Keratinocyte (primary cell): ENCODE measurements at regions not wholly inside any gene's neighbourhood (a gene's known extent, or its start where the extent isn't known, plus 50 kb on each side); places are given as distances from the start of the nearest gene placed in this dataset.

Experiments used
- DNase-seq: peaks from one replicate; pipeline ENCODE4 v3.0.0-alpha.2; 2011; ENCODE audit warnings: low read depth, missing footprints, low spot score
- FAIRE-seq: peaks from 2 replicates; lab custom pipeline; 2011; peaks lifted over from hg19 to GRCh38; lab: Jason Lieb, UNC
- H2AFZ ChIP-seq: 2 replicates; pipeline ENCODE4 v1.6.0; 2012; ENCODE audit warnings: low read length, control low read depth, inconsistent platforms; ENCODE audit not compliant: control insufficient read depth
- H3K27ac ChIP-seq: 2 replicates; pipeline ENCODE4 v1.5.1; 2011; ENCODE audit warnings: low read length; ENCODE audit not compliant: control insufficient read depth, insufficient read depth
- H3K27me3 ChIP-seq: 3 replicates; pipeline ENCODE4 v1.6.0; 2011; ENCODE audit warnings: low read length; ENCODE audit not compliant: control insufficient read depth, insufficient read depth; ENCODE audit errors: extremely low read depth
- H3K36me3 ChIP-seq, 2 experiments: 2 replicates in 1 of 2; 3 replicates in 1 of 2; pipeline ENCODE4 v1.5.1; 2011; ENCODE audit warnings: low read length in 2 of 2, mild to moderate bottlenecking in 1 of 2; ENCODE audit not compliant: control insufficient read depth in 2 of 2, insufficient read depth in 2 of 2; ENCODE audit errors: extremely low read depth in 1 of 2
- H3K4me1 ChIP-seq: 3 replicates; pipeline ENCODE4 v1.5.1; 2011; ENCODE audit warnings: low read length; ENCODE audit not compliant: control insufficient read depth, insufficient read depth; ENCODE audit errors: extremely low read depth
- H3K4me2 ChIP-seq: 3 replicates; pipeline ENCODE4 v1.6.0; 2011; ENCODE audit warnings: low read depth, low read length; ENCODE audit not compliant: control insufficient read depth, insufficient read depth; ENCODE audit errors: extremely low read depth
- H3K4me3 ChIP-seq, 3 experiments: fragments of 200-600 bp in 1 of 3; sonication (generic) in 1 of 3; 2 replicates in 2 of 3; 3 replicates in 1 of 3; pipeline ENCODE4 v1.5.1; 2011 to 2016; ENCODE audit warnings: low read length in 3 of 3, mild to moderate bottlenecking in 3 of 3, control low read depth in 2 of 3, inconsistent platforms in 1 of 3, low read depth in 1 of 3, mixed read lengths in 1 of 3, mixed run types in 1 of 3, moderate library complexity in 1 of 3; ENCODE audit not compliant: control insufficient read depth in 2 of 3, insufficient read depth in 2 of 3; ENCODE audit errors: extremely low read depth in 1 of 3
- H3K79me2 ChIP-seq: 2 replicates; pipeline ENCODE4 v1.6.0; 2012; ENCODE audit warnings: low read length; ENCODE audit not compliant: control insufficient read depth, insufficient read depth
- H3K9ac ChIP-seq: 3 replicates; pipeline ENCODE4 v1.6.0; 2011; ENCODE audit warnings: low read length; ENCODE audit not compliant: control insufficient read depth, insufficient read depth; ENCODE audit errors: extremely low read depth
- H3K9me1 ChIP-seq: 3 replicates; pipeline ENCODE4 v1.6.0; 2011; ENCODE audit warnings: low read length; ENCODE audit not compliant: control insufficient read depth, insufficient read depth; ENCODE audit errors: extremely low read depth
- H3K9me3 ChIP-seq: 2 replicates; pipeline ENCODE4 v1.5.1; 2012; ENCODE audit warnings: low read depth, low read length; ENCODE audit not compliant: control insufficient read depth
- H4K20me1 ChIP-seq: 3 replicates; pipeline ENCODE4 v1.6.0; 2011; ENCODE audit warnings: low read length; ENCODE audit not compliant: control insufficient read depth, insufficient read depth; ENCODE audit errors: extremely low read depth
- EZH2 ChIP-seq: IDR thresholded peaks from one replicate; pipeline ENCODE4 v1.6.1; 2012; ENCODE audit warnings: inconsistent platforms, mild to moderate bottlenecking, low read length, moderate library complexity
- dilution Hi-C: fragments of 300-500 bp; cut with MboI; formaldehyde crosslinking; loops from one replicate; pipeline ENCODE4 v1.7.0; 2020; ENCODE audit warnings: low sequenced_read_pairs; ENCODE audit not compliant: extremely low pct_ligation_motif_present
- TF ChIP-seq, protein P1 (sequence below), 3 experiments: IDR thresholded peaks in 1 of 3; conservative IDR thresholded peaks in 1 of 3; optimal IDR thresholded peaks in 1 of 3; 2 replicates in 2 of 3; 3 replicates in 1 of 3; pipeline versions ENCODE3 to v1.5.1; 2011; ENCODE audit warnings: low read length in 3 of 3, mild to moderate bottlenecking in 3 of 3, moderate library complexity in 2 of 3, control low read depth in 1 of 3, inconsistent platforms in 1 of 3; ENCODE audit not compliant: insufficient read depth in 2 of 3; ENCODE audit errors: extremely low read depth in 1 of 3

DNA sequence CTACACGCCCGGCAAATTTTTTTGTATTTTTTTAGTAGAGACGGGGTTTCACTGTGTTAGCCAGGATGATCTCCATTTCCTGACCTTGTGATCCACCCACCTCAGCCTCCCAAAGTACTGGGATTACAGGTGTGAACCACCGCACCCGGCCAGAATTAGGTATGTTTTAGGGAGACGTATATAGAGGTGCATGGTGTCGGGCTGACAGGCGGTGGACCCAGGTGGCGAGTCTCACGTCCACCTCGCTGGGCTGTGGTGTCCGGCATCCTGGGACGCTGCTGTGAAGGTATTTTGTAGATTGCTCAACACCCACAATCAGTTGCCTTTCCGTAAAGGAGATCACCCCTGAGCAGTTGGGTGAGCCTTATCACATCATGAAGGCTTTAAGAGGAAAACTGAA is 728.6 kb downstream of the BRD1 start:
- FAIRE-seq (no peak), DNase-seq (no peak)

DNA sequence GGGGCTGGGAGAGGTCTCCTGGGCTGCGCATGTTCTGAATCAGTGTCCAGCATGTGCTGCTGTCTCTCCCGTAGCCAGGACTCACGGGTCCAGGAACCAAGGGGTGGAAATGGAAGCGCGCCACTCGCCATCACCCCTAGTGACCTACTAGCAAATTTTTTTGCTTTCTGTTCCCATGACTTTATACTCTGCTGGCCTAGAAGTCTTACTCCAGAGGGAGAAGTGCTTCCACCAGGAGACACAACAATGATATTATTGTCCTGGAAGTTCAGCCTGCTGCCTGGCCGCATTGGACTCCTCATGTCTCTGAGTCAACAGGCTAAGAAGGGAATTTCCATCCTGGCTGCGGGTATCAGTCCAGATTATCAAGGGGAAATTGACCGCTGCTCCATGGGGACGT is 729.7 kb downstream of the BRD1 start:
- Histone ChIP-seq H3K27me3 (no peaks in the 10 kb centered on the region), H3K9ac (no peak overlapping the region)
- dilution Hi-C loops: no loop called here

More for the DNA sequence above, 728.6 kb downstream of the BRD1 start:
- Histone ChIP-seq H3K4me2 (no peak overlapping the region), H3K27me3 (no peaks in the 10 kb centered on the region), H3K9me3 (peaks cover 15% of the 10 kb centered on the region), H3K79me2 (no peaks in the 10 kb centered on the region), H3K27ac (no peak overlapping the region), H3K9me1 (no peaks in the 10 kb centered on the region), H3K4me1 (no peaks in the 10 kb centered on the region), H3K4me3 (no peak overlapping the region), H3K9ac (no peak overlapping the region), H2AFZ (no peak overlapping the region), H4K20me1 (no peaks in the 10 kb centered on the region), H3K36me3 (no peaks in the 10 kb centered on the region)
- dilution Hi-C loops: no loop called here
- TF ChIP-seq EZH2: no peak
- TF ChIP-seq, protein P1, sequence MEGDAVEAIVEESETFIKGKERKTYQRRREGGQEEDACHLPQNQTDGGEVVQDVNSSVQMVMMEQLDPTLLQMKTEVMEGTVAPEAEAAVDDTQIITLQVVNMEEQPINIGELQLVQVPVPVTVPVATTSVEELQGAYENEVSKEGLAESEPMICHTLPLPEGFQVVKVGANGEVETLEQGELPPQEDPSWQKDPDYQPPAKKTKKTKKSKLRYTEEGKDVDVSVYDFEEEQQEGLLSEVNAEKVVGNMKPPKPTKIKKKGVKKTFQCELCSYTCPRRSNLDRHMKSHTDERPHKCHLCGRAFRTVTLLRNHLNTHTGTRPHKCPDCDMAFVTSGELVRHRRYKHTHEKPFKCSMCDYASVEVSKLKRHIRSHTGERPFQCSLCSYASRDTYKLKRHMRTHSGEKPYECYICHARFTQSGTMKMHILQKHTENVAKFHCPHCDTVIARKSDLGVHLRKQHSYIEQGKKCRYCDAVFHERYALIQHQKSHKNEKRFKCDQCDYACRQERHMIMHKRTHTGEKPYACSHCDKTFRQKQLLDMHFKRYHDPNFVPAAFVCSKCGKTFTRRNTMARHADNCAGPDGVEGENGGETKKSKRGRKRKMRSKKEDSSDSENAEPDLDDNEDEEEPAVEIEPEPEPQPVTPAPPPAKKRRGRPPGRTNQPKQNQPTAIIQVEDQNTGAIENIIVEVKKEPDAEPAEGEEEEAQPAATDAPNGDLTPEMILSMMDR (optimal IDR thresholded peaks at IDR 0.05 in 1 of 3, IDR thresholded peaks at IDR 0.05 in 1 of 3, conservative IDR thresholded peaks at IDR 0.05 in 1 of 3; ENCODE audit: extremely low read depth in 1 of 3, insufficient read depth in 2 of 3, low read length in 3 of 3): no peak

More for the DNA sequence above, 729.7 kb downstream of the BRD1 start:
- Histone ChIP-seq H3K4me1 (no peaks in the 10 kb centered on the region), H3K9me1 (no peaks in the 10 kb centered on the region), H4K20me1 (no peaks in the 10 kb centered on the region), H3K36me3 (no peaks in the 10 kb centered on the region), H3K79me2 (no peaks in the 10 kb centered on the region), H3K4me2 (no peak overlapping the region), H3K9me3 (peaks cover 15% of the 10 kb centered on the region), H2AFZ (no peak overlapping the region), H3K27ac (no peak overlapping the region), H3K4me3 (no peak overlapping the region)
- FAIRE-seq (no peak), DNase-seq (no peak)
- TF ChIP-seq EZH2: no peak
- TF ChIP-seq, protein P1 (optimal IDR thresholded peaks at IDR 0.05 in 1 of 3, IDR thresholded peaks at IDR 0.05 in 1 of 3, conservative IDR thresholded peaks at IDR 0.05 in 1 of 3; ENCODE audit: extremely low read depth in 1 of 3, insufficient read depth in 2 of 3, low read length in 3 of 3): no peak
